ENCODE measurements at regions not wholly inside any gene's neighbourhood (a gene's known extent, or its start where the extent isn't known, plus 50 kb on each side); places are given as distances from the start of the nearest gene placed in this dataset.

DNA sequence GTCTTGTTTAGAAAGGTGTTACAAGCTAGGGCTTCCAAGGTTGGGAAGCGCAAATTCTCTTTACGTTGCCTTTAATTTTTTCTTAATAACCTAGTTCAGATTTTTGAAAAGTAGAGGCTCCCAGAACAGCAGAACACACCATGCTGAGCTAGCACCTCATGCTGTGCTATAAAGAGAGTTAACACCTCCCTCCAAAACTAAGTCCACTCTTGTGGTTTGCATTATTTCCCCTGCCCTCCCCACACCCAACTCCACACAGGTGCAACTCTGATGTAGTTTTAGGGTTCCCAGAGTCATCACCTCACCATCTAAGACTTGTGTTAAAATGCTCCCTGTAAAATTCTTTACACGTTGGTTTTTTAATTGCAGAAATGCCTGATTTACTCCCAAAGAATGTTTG lies 459.4 kb upstream of the JARID2 start:
- no peaks in the 10 kb centered on the region for H3K9me3 ChIP-seq
- intact Hi-C loops (cut with DNase I), result no loop called here
- H3K36me3 ChIP-seq, result no peaks in the 10 kb centered on the region
- TF ChIP-seq, protein P1, sequence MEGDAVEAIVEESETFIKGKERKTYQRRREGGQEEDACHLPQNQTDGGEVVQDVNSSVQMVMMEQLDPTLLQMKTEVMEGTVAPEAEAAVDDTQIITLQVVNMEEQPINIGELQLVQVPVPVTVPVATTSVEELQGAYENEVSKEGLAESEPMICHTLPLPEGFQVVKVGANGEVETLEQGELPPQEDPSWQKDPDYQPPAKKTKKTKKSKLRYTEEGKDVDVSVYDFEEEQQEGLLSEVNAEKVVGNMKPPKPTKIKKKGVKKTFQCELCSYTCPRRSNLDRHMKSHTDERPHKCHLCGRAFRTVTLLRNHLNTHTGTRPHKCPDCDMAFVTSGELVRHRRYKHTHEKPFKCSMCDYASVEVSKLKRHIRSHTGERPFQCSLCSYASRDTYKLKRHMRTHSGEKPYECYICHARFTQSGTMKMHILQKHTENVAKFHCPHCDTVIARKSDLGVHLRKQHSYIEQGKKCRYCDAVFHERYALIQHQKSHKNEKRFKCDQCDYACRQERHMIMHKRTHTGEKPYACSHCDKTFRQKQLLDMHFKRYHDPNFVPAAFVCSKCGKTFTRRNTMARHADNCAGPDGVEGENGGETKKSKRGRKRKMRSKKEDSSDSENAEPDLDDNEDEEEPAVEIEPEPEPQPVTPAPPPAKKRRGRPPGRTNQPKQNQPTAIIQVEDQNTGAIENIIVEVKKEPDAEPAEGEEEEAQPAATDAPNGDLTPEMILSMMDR (IDR thresholded peaks at IDR 0.05), result no peak
- H3K27ac ChIP-seq, result no peak overlapping the region
- no peaks in the 10 kb centered on the region for H3K4me1 ChIP-seq
- no peak for DNase-seq (ENCODE audit: low spot score in 2 of 2)
- H3K4me3 ChIP-seq, result no peak overlapping the region
- H3K27me3 ChIP-seq, result no peaks in the 10 kb centered on the region

DNA sequence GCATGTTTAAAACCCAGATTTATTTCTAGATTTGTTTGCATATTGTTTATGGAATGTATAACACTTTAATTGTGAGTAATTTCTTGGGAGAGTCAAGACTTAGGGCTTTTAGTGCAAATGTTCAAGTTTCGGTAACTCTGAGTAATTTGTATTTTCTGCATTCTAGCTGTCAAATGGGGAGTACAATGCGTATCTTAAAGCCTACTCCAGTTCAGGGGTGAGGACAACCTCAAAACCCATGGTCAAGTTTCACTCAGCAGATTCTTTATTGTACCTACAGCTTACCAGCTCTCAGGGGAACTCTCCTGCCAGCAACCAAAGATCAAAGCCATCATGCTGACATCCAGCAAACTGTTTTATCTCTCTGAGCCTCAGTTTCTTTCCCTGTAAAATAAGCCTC lies 458.6 kb upstream of the JARID2 start:
- no peaks in the 10 kb centered on the region for H3K4me1 ChIP-seq
- H3K9me3 ChIP-seq, result no peaks in the 10 kb centered on the region
- no peak for DNase-seq (ENCODE audit: low spot score in 2 of 2)
- no peak overlapping the region for H3K4me3 ChIP-seq
- TF ChIP-seq, protein P1 (IDR thresholded peaks at IDR 0.05), result no peak
- H3K27me3 ChIP-seq, result no peaks in the 10 kb centered on the region
- intact Hi-C loops (cut with DNase I), result no loop called here
- H3K36me3 ChIP-seq, result no peaks in the 10 kb centered on the region
- H3K27ac ChIP-seq, result no peak overlapping the region

DNA sequence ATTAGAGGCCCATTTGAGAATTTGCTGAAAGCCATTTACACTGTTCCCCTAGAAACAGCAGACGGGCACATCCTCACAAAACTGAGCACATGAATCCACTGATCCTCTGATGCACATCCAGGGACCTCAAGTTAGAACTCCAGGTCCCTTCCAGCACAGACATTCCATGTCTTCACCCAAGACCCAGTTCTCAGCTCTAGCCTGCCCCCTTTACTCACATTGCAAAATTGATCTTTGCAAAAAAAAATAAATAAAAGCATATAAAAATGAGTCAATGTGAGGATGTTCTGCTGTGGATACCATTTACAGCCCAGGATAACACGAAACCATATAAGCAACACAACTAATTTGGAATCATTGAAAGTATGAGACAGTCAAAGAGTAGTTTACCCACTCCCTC lies 458.2 kb upstream of the JARID2 start:
- Histone ChIP-seq H3K9me3 (no peaks in the 10 kb centered on the region), H3K36me3 (no peaks in the 10 kb centered on the region), H3K4me1 (no peaks in the 10 kb centered on the region), H3K27me3 (no peaks in the 10 kb centered on the region), H3K27ac (no peak overlapping the region), H3K4me3 (no peak overlapping the region)
- intact Hi-C loops (cut with DNase I), result no loop called here
- no peak for DNase-seq (ENCODE audit: low spot score in 2 of 2)
- TF ChIP-seq, protein P1 (IDR thresholded peaks at IDR 0.05), result no peak

DNA sequence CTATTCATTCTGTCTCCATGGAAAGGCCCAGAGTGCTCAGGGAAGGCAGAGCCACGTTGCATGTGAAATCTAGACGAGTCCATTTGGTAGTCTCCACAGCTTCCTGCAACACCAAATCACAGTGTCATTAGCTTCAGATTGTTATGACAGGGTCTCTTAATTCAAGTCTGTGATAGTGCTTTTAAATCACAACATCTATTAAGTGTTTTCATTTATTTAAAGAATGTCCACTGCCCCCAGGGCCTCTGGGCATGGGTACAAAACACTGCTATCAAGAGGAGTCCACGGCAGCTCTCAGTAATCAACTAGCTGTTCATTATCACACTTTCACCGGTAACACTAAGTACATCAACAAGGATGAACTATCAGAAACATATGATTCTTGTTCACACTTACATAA lies 455.9 kb upstream of the JARID2 start:
- intact Hi-C loops (cut with DNase I), result no loop called here
- Histone ChIP-seq H3K4me3 (no peak overlapping the region), H3K27ac (no peak overlapping the region), H3K9me3 (no peaks in the 10 kb centered on the region), H3K27me3 (no peaks in the 10 kb centered on the region), H3K4me1 (no peaks in the 10 kb centered on the region), H3K36me3 (no peaks in the 10 kb centered on the region)
- no peak for DNase-seq (ENCODE audit: low spot score in 2 of 2)
- TF ChIP-seq, protein P1 (IDR thresholded peaks at IDR 0.05), result no peak

DNA sequence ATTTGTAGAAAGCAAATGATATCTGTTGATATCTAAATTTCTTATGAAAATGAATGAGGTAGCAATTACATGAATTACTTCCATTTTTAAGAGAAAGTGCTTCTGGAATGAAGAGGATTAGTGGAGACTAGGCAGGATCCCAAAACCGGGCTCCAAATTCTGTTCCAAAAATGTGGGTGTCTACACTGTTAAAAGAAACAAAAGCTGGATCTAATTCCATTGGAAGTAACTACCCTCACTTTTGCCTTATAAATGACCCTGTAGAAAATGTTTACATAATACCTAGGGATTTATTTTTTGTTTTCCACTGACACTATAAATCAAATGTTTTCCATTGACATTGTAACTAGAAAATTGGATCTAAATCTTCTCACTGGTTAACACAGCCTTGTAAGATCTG lies 454.9 kb upstream of the JARID2 start:
- H3K27me3 ChIP-seq, result no peaks in the 10 kb centered on the region
- TF ChIP-seq, protein P1 (IDR thresholded peaks at IDR 0.05), result no peak
- no peaks in the 10 kb centered on the region for H3K9me3 ChIP-seq
- no peaks in the 10 kb centered on the region for H3K4me1 ChIP-seq
- no peaks in the 10 kb centered on the region for H3K36me3 ChIP-seq
- intact Hi-C loops (cut with DNase I), result no loop called here
- DNase-seq (ENCODE audit: low spot score in 2 of 2), result no peak
- no peak overlapping the region for H3K4me3 ChIP-seq
- no peak overlapping the region for H3K27ac ChIP-seq

DNA sequence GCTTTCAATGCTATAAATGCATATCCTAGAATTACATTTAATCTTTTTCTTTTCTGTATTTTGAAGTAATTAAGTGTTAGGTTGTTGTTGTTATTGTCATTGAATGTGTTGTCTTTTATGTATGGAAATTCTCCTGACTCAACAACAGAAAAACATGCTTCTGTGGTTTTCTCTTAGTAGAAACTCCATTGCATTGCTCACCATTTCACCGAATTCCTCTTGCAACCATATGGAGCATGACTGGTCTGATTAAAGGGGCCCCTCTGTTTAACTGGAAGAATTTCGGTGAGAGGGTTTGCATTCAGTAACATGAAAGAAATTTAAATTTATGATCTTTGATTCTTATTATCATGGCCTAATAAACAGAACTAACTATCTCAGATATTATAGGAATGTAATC lies 454.3 kb upstream of the JARID2 start:
- intact Hi-C loops (cut with DNase I), result no loop called here

More for the DNA sequence above, 454.3 kb upstream of the JARID2 start:
- H3K27ac ChIP-seq, result no peak overlapping the region
- no peaks in the 10 kb centered on the region for H3K27me3 ChIP-seq
- H3K9me3 ChIP-seq, result no peaks in the 10 kb centered on the region
- TF ChIP-seq, protein P1 (IDR thresholded peaks at IDR 0.05), result no peak
- H3K4me1 ChIP-seq, result no peaks in the 10 kb centered on the region
- H3K4me3 ChIP-seq, result no peak overlapping the region
- H3K36me3 ChIP-seq, result no peaks in the 10 kb centered on the region
- no peak for DNase-seq (ENCODE audit: low spot score in 2 of 2)
